Body of pancreas (tissue), 4 donors: ENCODE measurements at regions not wholly inside any gene's neighbourhood (a gene's known extent, or its start where the extent isn't known, plus 50 kb on each side); places are given as distances from the start of the nearest gene placed in this dataset.

Experiments used
- ATAC-seq: fragments of 150-250 bp; one replicate; pipeline ENCODE4 v1.9.1; 2016
- DNase-seq, 4 donors: peaks; one replicate each; pipeline ENCODE4 v3.0.0-alpha.2; 2019
- H3K27ac ChIP-seq, 4 donors: fragments of 200-600 bp; sonication (generic); 1 replicate in 3 of 4; 2 replicates in 1 of 4; pipeline versions ENCODE4 v1.5.1 to v1.6.1; 2016 to 2019; ENCODE audit warnings: mild to moderate bottlenecking in 1 of 4, mixed read lengths in 1 of 4, moderate library complexity in 1 of 4
- H3K27me3 ChIP-seq, 2 donors: fragments of 200-600 bp; sonication (generic); one replicate each; pipeline ENCODE4 v1.6.0; 2016; ENCODE audit warnings: mild to moderate bottlenecking in 1 of 2
- H3K36me3 ChIP-seq, 2 donors: fragments of 200-600 bp; sonication (generic); replicated peaks in 1 of 2; 2 replicates each; pipeline ENCODE4 v1.5.1; 2016; ENCODE audit warnings: low read depth in 2 of 2; ENCODE audit not compliant: insufficient read depth in 1 of 2
- H3K4me1 ChIP-seq: fragments of 200-600 bp; sonication (generic); one replicate; pipeline ENCODE4 v1.6.0; 2016
- H3K4me3 ChIP-seq, 2 donors: fragments of 200-600 bp; sonication (generic); 1 replicate in 1 of 2; 2 replicates in 1 of 2; pipeline ENCODE4 v1.5.1; 2016 to 2019
- H3K9me3 ChIP-seq, 3 donors: fragments of 200-600 bp; sonication (generic); 1 replicate in 2 of 3; 2 replicates in 1 of 3; pipeline ENCODE4 v1.5.1; 2016
- POLR2A ChIP-seq, 3 donors: fragments of 450-650 bp; IDR thresholded peaks; one replicate each; pipeline ENCODE4 v1.6.1; 2016; ENCODE audit warnings: antibody characterized with exemption in 3 of 3, mild to moderate bottlenecking in 2 of 3
- WGBS, 2 donors: methylation state at CpG; one replicate each; pipeline ENCODE4 v1.1.5; 2017; 5-methylcytosine and 5-hydroxymethylcytosine counted together
- intact Hi-C: fragments of 100-400 bp; cut with DNase I; formaldehyde crosslinking; loops from one replicate; pipeline ENCODE4 v1.15.1; 2023
- TF ChIP-seq, protein P1 (sequence below), 7 experiments: fragments of 450-650 bp in 4 of 7; fragments of 200-600 bp in 3 of 7; sonication (generic) in 3 of 7; IDR thresholded peaks; one replicate each; pipeline ENCODE4 v1.5.1; 2016 to 2019; ENCODE audit warnings: antibody characterized with exemption in 7 of 7

DNA sequence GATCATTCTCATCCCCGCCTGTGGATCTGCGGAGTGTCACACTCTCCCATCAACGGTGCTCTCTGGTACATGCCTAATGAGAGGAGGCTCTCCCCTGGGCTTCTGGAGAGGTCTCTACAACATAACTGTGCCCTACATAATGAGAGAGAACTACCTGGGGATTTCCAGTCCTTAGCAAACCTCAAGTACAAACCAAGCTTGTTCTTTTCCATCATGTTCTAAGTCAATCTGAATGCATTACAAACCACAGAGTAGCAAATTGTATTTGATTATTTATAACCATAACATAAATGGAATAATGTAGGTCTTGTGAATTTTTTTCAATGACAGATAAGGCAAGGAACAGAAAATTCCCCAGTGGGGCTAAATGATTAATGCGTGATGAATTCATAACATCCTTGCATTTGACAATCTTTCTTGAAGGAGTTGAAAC lies 412.4 kb upstream of the NRP1 start:
- no peaks in the 10 kb centered on the region for H3K27me3 ChIP-seq
- ATAC-seq: no peak
- no peak overlapping the region for H3K27ac ChIP-seq
- no peak overlapping the region for H3K4me3 ChIP-seq
- H3K9me3 ChIP-seq: no peaks in the 10 kb centered on the region
- H3K36me3 ChIP-seq: no peaks in the 10 kb centered on the region
- WGBS, 2 donors: 87 to 93% methylated on average over 4 of the region's 4 CpGs
- TF ChIP-seq, protein P1, sequence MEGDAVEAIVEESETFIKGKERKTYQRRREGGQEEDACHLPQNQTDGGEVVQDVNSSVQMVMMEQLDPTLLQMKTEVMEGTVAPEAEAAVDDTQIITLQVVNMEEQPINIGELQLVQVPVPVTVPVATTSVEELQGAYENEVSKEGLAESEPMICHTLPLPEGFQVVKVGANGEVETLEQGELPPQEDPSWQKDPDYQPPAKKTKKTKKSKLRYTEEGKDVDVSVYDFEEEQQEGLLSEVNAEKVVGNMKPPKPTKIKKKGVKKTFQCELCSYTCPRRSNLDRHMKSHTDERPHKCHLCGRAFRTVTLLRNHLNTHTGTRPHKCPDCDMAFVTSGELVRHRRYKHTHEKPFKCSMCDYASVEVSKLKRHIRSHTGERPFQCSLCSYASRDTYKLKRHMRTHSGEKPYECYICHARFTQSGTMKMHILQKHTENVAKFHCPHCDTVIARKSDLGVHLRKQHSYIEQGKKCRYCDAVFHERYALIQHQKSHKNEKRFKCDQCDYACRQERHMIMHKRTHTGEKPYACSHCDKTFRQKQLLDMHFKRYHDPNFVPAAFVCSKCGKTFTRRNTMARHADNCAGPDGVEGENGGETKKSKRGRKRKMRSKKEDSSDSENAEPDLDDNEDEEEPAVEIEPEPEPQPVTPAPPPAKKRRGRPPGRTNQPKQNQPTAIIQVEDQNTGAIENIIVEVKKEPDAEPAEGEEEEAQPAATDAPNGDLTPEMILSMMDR (IDR thresholded peaks at IDR 0.05): no peak
- intact Hi-C loops: no loop called here
- no peak for DNase-seq
- H3K4me1 ChIP-seq: peaks cover 11% of the 10 kb centered on the region

DNA sequence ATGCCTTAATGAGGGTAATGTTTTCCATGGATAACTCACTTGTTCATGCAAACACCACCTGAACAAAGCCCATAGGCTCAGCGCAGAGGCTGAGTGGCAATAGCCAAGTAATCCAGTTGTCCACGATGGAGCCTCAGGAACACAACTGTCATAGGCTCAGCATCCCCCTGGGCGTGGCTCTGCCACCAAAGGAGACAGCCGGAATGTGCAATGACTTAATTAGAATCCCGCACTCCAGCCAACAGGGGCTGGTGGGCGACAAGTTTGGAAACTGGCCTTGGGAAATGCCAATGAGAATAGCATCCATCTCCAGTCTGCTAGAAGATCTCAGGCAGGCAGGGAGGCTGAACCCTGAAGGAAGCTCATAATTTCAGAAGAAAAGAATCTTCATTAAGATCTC lies 411.7 kb upstream of the NRP1 start:
- H3K27ac ChIP-seq: no peak overlapping the region
- ATAC-seq (no peak), DNase-seq (no peak)
- no peaks in the 10 kb centered on the region for H3K9me3 ChIP-seq
- H3K27me3 ChIP-seq: no peaks in the 10 kb centered on the region
- H3K4me3 ChIP-seq: no peak overlapping the region
- WGBS, 2 donors: 89 to 93% methylated on average over 5 to 6 of the region's 6 CpGs
- peaks cover 11% of the 10 kb centered on the region for H3K4me1 ChIP-seq
- H3K36me3 ChIP-seq: no peaks in the 10 kb centered on the region
- intact Hi-C loops: no loop called here
- no peak for TF ChIP-seq POLR2A (IDR thresholded peaks at IDR 0.05)
- TF ChIP-seq, protein P1 (IDR thresholded peaks at IDR 0.05): no peak

DNA sequence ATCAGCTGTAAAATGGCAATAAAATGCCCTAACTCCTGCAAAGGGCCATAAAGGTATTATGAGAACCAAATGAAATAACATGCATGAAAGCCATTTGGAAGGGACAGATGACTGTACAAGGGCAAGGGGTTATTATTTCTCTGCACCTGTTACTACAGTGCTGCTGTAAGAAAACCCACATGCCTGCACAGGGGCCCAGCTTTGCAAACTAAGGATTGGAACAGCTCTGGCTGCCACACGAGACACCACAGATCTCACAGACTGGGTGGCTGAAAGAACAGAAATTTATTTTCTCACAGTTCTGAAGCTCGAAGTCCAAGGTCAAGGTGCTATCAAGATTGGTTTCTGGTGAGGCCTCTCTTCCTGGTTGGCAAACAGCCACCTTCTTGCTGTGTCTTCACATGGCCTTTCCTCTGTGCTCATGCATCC lies 409.0 kb upstream of the NRP1 start:
- H3K4me1 ChIP-seq: peaks cover 11% of the 10 kb centered on the region
- no peaks in the 10 kb centered on the region for H3K9me3 ChIP-seq
- ATAC-seq: peak; percentile 52

DNA sequence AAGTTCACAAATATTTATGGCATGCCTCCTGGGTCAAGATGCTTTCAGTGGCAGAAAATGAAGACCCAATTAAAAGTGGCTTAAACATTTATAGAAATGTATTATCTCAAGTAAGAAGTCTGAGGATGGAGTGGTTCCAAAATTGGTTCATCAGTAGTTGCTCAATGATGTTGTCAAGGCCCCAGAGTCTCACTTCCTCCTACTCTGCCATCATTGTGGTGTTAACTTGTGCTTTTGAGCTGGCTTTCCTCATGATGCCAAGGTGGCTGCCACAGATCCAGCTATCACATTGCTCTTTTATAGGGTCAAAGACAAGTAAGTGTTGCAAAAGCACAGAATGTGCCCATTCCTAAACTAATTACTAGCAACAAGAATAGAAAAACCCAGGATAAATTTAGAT lies 404.6 kb upstream of the NRP1 start:
- TF ChIP-seq, protein P1 (IDR thresholded peaks at IDR 0.05): no peak
- TF ChIP-seq POLR2A (IDR thresholded peaks at IDR 0.05): no peak
- ATAC-seq: no peak
- Histone ChIP-seq H3K36me3 (no peaks in the 10 kb centered on the region), H3K27me3 (no peaks in the 10 kb centered on the region), H3K9me3 (no peaks in the 10 kb centered on the region), H3K4me1 (peaks cover 28% of the 10 kb centered on the region), H3K27ac (no peak overlapping the region), H3K4me3 (no peak overlapping the region)
- intact Hi-C loops: no loop called here
- DNase-seq: no peak

More for the DNA sequence above, 409.0 kb upstream of the NRP1 start:
- Histone ChIP-seq H3K27me3 (no peaks in the 10 kb centered on the region), H3K4me3 (no peak overlapping the region), H3K36me3 (no peaks in the 10 kb centered on the region), H3K27ac (no peak overlapping the region)
- DNase-seq: peak; percentile 35 to 68 (median 56)
- WGBS, 2 donors: 24 to 36% methylated on average over 2 of the region's 2 CpGs
- intact Hi-C loops: no loop called here
- no peak for TF ChIP-seq POLR2A (IDR thresholded peaks at IDR 0.05)
- TF ChIP-seq, protein P1 (IDR thresholded peaks at IDR 0.05): no peak

DNA sequence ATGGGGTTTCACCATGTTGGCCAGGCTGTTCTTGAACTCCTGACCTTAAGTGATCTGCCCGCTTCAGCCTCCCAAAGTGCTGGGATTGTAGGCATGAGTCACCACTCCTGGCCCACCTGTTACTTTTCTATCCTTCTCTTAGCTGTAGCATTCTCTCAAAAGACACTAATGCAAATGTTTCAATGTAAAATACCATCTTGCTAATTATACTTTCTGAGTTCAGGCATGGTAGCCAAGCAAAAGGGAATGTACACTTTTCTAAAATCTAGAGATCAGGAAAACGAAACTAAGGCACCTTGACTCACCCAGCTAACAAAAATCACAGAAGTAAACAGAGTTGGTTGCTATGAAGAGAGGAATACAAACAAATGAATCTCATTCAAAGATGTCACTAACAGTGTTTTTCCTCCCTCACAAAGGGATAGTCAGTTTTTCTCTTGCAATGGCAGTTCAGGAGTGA lies 401.0 kb upstream of the NRP1 start:
- no peaks in the 10 kb centered on the region for H3K36me3 ChIP-seq
- 56 to 59% methylated on average over 2 of the region's 2 CpGs for WGBS, 2 donors
- DNase-seq (no peak), ATAC-seq (peak; percentile 50)
- no peak for TF ChIP-seq POLR2A (IDR thresholded peaks at IDR 0.05)
- TF ChIP-seq, protein P1 (IDR thresholded peaks at IDR 0.05): no peak
- no peaks in the 10 kb centered on the region for H3K9me3 ChIP-seq
- peaks cover 28% of the 10 kb centered on the region for H3K4me1 ChIP-seq
- intact Hi-C loops: no loop called here
- no peaks in the 10 kb centered on the region for H3K27me3 ChIP-seq
- H3K4me3 ChIP-seq: no peak overlapping the region
- no peak overlapping the region for H3K27ac ChIP-seq
